C4-2B (cell line): ENCODE measurements at regions not wholly inside any gene's neighbourhood (a gene's known extent, or its start where the extent isn't known, plus 50 kb on each side); places are given as distances from the start of the nearest gene placed in this dataset.

ENCODE experiments used
- H3K27ac ChIP-seq: fragments of 450-650 bp; 2 replicates; pipeline ENCODE4 v1.5.1; 2017
- ZFX ChIP-seq: fragments of 450-650 bp; IDR thresholded peaks from 2 replicates; pipeline ENCODE4 v1.6.1; 2017
- TF ChIP-seq, protein P1 (sequence below): fragments of 450-650 bp; conservative IDR thresholded peaks from 2 replicates; pipeline ENCODE4 v1.5.1; 2017; ENCODE audit warnings: mild to moderate bottlenecking

DNA sequence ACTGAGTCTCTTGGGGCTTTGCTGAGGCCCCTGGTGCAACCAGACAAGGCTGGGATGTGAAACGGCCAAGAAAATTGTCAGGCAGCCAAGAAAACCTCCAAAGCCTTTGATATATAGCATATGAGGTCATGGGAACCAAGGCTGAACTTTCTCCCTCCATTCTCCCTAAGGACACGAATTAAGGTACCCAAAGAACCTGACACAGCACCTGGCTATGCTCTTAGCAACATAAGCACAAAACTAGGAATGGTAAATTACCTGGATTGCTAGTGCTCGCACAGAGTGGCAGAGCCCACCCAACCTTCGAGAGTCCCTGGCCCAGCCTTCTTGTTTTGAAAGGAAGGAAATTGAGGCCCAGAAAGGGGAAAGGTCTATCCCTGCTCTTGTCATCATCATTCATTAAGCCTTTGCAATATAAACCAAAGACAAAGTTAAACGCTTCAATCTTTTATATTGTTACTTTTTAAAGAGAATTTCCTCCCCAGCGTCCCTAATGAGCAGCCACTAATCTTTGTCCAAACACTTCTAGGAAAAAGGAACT, 220.0 kb upstream of the NR4A3 start:
- H3K27ac ChIP-seq: no peak overlapping the region
- TF ChIP-seq, protein P1, sequence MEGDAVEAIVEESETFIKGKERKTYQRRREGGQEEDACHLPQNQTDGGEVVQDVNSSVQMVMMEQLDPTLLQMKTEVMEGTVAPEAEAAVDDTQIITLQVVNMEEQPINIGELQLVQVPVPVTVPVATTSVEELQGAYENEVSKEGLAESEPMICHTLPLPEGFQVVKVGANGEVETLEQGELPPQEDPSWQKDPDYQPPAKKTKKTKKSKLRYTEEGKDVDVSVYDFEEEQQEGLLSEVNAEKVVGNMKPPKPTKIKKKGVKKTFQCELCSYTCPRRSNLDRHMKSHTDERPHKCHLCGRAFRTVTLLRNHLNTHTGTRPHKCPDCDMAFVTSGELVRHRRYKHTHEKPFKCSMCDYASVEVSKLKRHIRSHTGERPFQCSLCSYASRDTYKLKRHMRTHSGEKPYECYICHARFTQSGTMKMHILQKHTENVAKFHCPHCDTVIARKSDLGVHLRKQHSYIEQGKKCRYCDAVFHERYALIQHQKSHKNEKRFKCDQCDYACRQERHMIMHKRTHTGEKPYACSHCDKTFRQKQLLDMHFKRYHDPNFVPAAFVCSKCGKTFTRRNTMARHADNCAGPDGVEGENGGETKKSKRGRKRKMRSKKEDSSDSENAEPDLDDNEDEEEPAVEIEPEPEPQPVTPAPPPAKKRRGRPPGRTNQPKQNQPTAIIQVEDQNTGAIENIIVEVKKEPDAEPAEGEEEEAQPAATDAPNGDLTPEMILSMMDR: no peak
- TF ChIP-seq ZFX: no peak

DNA sequence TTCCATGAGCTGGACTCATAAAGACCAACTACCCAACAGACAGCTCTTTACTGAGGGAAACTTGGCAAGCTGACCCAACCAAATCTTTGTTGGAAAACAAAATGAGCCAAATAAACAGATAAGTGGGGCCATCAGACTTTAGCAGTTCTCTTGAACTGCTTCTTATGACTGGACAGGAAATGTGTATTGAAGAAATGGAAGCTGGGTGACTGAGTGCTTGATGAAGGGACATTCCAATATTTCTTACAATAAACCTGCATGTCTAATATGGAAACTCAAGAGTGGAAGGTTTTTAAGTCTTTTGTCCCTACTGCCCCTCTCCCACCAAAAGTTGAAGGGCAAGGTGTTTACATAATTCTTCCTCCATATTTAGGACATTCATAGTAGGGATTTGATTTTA, 218.8 kb upstream of the NR4A3 start:
- TF ChIP-seq ZFX: no peak
- TF ChIP-seq, protein P1: no peak
- no peak overlapping the region for H3K27ac ChIP-seq

DNA sequence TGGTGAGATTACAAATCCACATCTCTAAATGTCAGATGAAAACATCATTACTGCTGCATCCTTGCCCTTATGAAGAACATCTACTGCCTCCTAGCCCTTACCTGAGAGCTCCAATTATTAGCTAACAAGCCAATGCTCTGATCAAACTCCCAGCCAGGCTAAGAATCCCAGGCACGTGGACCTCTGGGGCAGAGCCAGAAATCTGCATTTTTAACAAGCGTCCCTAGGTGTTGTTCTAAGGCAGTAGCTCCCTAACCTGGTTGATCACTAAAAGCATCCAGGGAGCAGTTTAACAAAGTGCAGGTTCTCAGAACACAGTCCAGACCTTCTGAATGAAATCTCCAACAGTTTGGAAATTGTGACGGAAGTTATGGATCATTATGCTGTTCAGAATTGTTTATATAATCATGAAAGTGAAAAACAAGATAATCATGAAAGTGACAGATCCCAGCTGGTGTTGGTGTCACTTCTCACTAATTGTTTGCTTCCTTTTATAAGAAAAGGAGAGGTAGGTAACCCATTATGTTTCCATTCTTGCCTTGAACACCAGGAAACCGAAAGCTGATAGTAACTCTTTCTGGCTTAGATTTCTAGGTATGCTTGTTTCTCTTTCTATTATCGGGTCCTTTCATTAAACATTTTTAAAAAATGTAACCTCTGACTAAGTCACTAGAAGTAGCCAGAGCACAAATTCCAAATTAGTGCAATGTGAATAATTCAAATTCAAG, 216.5 kb upstream of the NR4A3 start:
- H3K27ac ChIP-seq: no peak overlapping the region
- no peak for TF ChIP-seq ZFX
- TF ChIP-seq, protein P1: no peak

DNA sequence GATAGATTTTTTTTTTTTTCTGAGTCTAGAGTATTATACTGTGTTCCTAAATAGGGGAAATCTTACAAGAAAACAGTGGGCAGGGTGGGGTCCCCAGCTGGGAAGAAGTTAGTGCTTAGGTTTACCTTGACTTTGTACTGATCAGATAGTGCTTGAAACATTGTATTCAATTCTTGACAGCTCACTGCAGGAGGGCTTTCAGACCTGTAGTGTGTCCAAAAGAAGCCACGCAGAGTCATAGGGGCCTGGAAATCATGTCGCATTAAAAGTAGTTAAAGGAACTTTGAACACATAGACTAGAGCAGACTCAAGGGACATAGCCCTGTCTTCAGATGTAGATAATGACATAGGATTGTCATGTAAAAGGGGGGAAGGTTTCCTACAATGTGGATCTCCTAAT, 215.4 kb upstream of the NR4A3 start:
- TF ChIP-seq ZFX: no peak
- TF ChIP-seq, protein P1: no peak
- no peak overlapping the region for H3K27ac ChIP-seq

DNA sequence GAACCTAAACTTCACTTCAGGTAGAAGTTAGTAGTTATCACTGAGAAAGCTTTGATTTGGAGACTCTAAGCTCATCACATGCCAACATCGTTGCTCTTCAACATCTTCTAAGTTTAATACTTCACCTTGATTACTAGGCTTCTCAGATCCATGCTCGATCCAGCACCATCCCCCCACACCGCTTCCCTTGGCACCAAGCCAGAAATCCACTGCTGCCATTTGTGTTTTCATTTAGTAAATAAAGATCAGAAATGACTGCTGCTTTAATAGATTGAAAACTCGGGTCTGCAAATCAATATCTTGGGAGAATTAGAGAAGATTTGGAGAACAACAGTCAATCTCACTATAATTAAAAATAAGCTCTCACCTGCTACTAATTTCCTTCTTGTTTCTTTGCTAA, 214.7 kb upstream of the NR4A3 start:
- no peak overlapping the region for H3K27ac ChIP-seq
- TF ChIP-seq, protein P1: no peak
- no peak for TF ChIP-seq ZFX

DNA sequence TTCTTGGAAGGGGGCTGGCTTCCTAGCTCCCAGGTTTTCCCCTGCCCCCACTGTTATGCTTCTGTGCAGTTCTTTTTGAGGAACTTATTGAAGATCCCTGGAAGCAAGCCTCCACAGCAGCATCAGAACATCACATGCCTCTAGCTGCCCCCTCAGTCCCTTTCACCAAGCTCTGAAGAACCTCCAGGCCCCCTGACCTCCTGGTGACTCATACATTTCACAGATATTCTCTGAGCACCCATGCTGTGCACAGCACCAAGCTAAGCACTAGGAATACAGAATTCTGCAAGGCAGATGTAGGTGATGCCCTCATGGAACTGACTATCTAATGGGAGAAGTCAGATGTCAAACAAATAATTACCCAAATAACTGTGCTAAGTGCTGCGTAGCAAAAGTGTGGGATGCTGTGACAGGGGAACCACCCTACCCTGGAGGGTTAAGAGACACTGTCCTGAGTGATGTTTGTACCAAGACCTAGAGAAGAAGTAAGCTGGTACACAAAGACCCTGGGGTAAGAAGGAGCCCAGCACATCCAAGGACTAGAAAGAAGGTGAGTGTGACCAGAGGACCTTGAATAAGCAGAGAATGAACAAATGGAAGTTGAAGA, 213.7 kb upstream of the NR4A3 start:
- no peak overlapping the region for H3K27ac ChIP-seq
- TF ChIP-seq, protein P1: no peak
- TF ChIP-seq ZFX: no peak

DNA sequence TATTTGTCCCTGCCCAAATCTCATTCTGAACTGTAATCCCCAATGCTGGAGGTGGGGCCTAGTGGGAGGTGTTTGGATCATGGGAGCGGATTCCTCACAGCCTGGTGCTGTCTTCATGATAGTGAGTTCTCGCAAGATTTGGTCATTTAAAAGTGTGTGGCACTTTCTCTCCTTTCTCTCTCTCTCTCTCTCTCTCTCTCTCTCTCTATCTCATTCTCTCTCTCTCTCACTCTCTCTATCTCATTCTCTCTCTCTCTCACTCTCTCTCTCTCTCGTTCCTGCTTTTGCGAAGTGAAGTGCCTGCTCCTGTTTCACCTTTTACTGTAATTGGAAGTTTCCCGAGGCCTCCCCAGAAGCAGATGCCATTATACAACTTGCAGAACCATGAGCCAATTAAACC, 207.3 kb upstream of the NR4A3 start:
- H3K27ac ChIP-seq: no peak overlapping the region
- TF ChIP-seq ZFX: no peak
- TF ChIP-seq, protein P1: no peak
